ENCODE measurements at regions not wholly inside any gene's neighbourhood (a gene's known extent, or its start where the extent isn't known, plus 50 kb on each side); places are given as distances from the start of the nearest gene placed in this dataset.

GRCh38 chr5:21140987-21141386, 1153.0 kb upstream of the CDH18 start:
- no peak overlapping the region for H3K4me3 ChIP-seq (ENCODE audit: low read depth, low read length)
- TF ChIP-seq CTCF (conservative IDR thresholded peaks at IDR 0.05; ENCODE audit: low read depth, low read length), result no peak

GRCh38 chr5:21126236-21126635, 1138.2 kb upstream of the CDH18 start:
- no peak overlapping the region for H3K4me3 ChIP-seq (ENCODE audit: low read depth, low read length)
- TF ChIP-seq CTCF (conservative IDR thresholded peaks at IDR 0.05; ENCODE audit: low read depth, low read length), result no peak

More at GRCh38 chr5:21140987-21141386, 1153.0 kb upstream of the CDH18 start:
- no peak for DNase-seq (ENCODE audit: low read depth)

GRCh38 chr5:21125238-21125983, 1137.4 kb upstream of the CDH18 start:
- no peak overlapping the region for H3K4me3 ChIP-seq (ENCODE audit: low read depth, low read length)
- DNase-seq (ENCODE audit: low read depth), result peak; percentile 5
- no peak for TF ChIP-seq CTCF (conservative IDR thresholded peaks at IDR 0.05; ENCODE audit: low read depth, low read length)

More at GRCh38 chr5:21126236-21126635, 1138.2 kb upstream of the CDH18 start:
- peak; percentile 6 for DNase-seq (ENCODE audit: low read depth)

GRCh38 chr5:21121213-21121612, 1133.2 kb upstream of the CDH18 start:
- no peak overlapping the region for H3K4me3 ChIP-seq (ENCODE audit: low read depth, low read length)
- TF ChIP-seq CTCF (conservative IDR thresholded peaks at IDR 0.05; ENCODE audit: low read depth, low read length), result no peak
- peak; percentile 9 for DNase-seq (ENCODE audit: low read depth)

- no peak for TF ChIP-seq CTCF (conservative IDR thresholded peaks at IDR 0.05; ENCODE audit: low read depth, low read length)
- DNase-seq (ENCODE audit: low read depth), result no peak
- no peak overlapping the region for H3K4me3 ChIP-seq (ENCODE audit: low read depth, low read length)
Measured at GRCh38 chr5:21097661-21098060, 1109.7 kb upstream of the CDH18 start.

- DNase-seq (ENCODE audit: low read depth), result no peak
- TF ChIP-seq CTCF (conservative IDR thresholded peaks at IDR 0.05; ENCODE audit: low read depth, low read length), result no peak
- H3K4me3 ChIP-seq (ENCODE audit: low read depth, low read length), result no peak overlapping the region
Measured at GRCh38 chr5:21094619-21095018, 1106.6 kb upstream of the CDH18 start.

GRCh38 chr5:21087766-21088165, 1099.8 kb upstream of the CDH18 start:
- no peak for TF ChIP-seq CTCF (conservative IDR thresholded peaks at IDR 0.05; ENCODE audit: low read depth, low read length)
- no peak for DNase-seq (ENCODE audit: low read depth)
- H3K4me3 ChIP-seq (ENCODE audit: low read depth, low read length), result no peak overlapping the region

Data from choroid plexus epithelial cell (primary cell).